Ascending aorta (tissue), 2 donors: ENCODE measurements at regions not wholly inside any gene's neighbourhood (a gene's known extent, or its start where the extent isn't known, plus 50 kb on each side); places are given as distances from the start of the nearest gene placed in this dataset.
"Not testable (repeated sequence)": the region's sequence is repeated elsewhere in the genome, so short reads cannot be mapped to it uniquely, and the experiment has no call there.

Experiments
- DNase-seq, 2 donors: peaks; one replicate each; pipeline ENCODE4 v3.0.0-alpha.2; 2019; ENCODE audit warnings: low spot score in 2 of 2
- H3K27ac ChIP-seq, 2 donors: fragments of 200-600 bp; sonication (generic); one replicate each; pipeline ENCODE4 v1.5.1; 2016 to 2017; ENCODE audit warnings: mild to moderate bottlenecking in 1 of 2
- H3K27me3 ChIP-seq: fragments of 200-600 bp; sonication (generic); one replicate; pipeline ENCODE4 v1.5.1; 2017
- H3K36me3 ChIP-seq, 2 donors: fragments of 200-600 bp; sonication (generic); one replicate each; pipeline ENCODE4 v1.5.1; 2016
- H3K4me1 ChIP-seq, 2 donors: fragments of 200-600 bp; sonication (generic); one replicate each; pipeline ENCODE4 v1.5.1; 2016 to 2017; ENCODE audit warnings: mild to moderate bottlenecking in 1 of 2
- H3K4me3 ChIP-seq, 2 donors: fragments of 200-600 bp; sonication (generic); one replicate each; pipeline ENCODE4 v1.5.1; 2016 to 2017; ENCODE audit warnings: mild to moderate bottlenecking in 1 of 2
- H3K9me3 ChIP-seq, 2 donors: fragments of 200-600 bp; sonication (generic); one replicate each; pipeline ENCODE4 v1.5.1; 2016
- CTCF ChIP-seq, 3 experiments: fragments of 200-600 bp in 2 of 3; fragments of 450-650 bp in 1 of 3; sonication (generic) in 2 of 3; IDR thresholded peaks; one replicate each; pipeline ENCODE4 v1.5.1; 2016 to 2019; ENCODE audit warnings: antibody characterized with exemption in 3 of 3, mild to moderate bottlenecking in 1 of 3, moderate library complexity in 1 of 3
- intact Hi-C: fragments of 100-400 bp; cut with DNase I; formaldehyde crosslinking; loops from one replicate; pipeline ENCODE4 v1.15.1; 2023

GRCh38 chr2:236472720-236473495 lies 96.7 kb upstream of the ACKR3 start:
- Histone ChIP-seq H3K4me3 (no peak overlapping the region), H3K4me1 (no peaks in the 10 kb centered on the region), H3K9me3 (no peaks in the 10 kb centered on the region), H3K27ac (no peak overlapping the region), H3K36me3 (no peaks in the 10 kb centered on the region), H3K27me3 (no peaks in the 10 kb centered on the region)
- intact Hi-C loops = no loop called here
- DNase-seq = no peak
- TF ChIP-seq CTCF (IDR thresholded peaks at IDR 0.05) = no peak

GRCh38 chr2:236473691-236474090 lies 95.9 kb upstream of the ACKR3 start:
- Histone ChIP-seq H3K27ac (no peak overlapping the region), H3K9me3 (no peaks in the 10 kb centered on the region), H3K36me3 (no peaks in the 10 kb centered on the region), H3K4me3 (no peak overlapping the region), H3K27me3 (no peaks in the 10 kb centered on the region), H3K4me1 (no peaks in the 10 kb centered on the region)
- intact Hi-C loops = no loop called here
- no peak for TF ChIP-seq CTCF (IDR thresholded peaks at IDR 0.05)
- no peak for DNase-seq

- TF ChIP-seq CTCF (IDR thresholded peaks at IDR 0.05) = no peak
- Histone ChIP-seq H3K4me3 (no peak overlapping the region), H3K36me3 (no peaks in the 10 kb centered on the region), H3K9me3 (peaks cover 16 to 26% of the 10 kb centered on the region in 2 donors), H3K27me3 (no peaks in the 10 kb centered on the region), H3K4me1 (no peaks in the 10 kb centered on the region), H3K27ac (no peak overlapping the region)
- DNase-seq = no peak
- intact Hi-C loops = no loop called here
Measured at GRCh38 chr2:236479814-236480213, 89.8 kb upstream of the ACKR3 start.

GRCh38 chr2:236483102-236483501 lies 86.5 kb upstream of the ACKR3 start:
- intact Hi-C loops = no loop called here
- no peak for TF ChIP-seq CTCF (IDR thresholded peaks at IDR 0.05)
- H3K36me3 ChIP-seq = no peaks in the 10 kb centered on the region
- peaks cover 16 to 26% of the 10 kb centered on the region in 2 donors for H3K9me3 ChIP-seq
- no peak for DNase-seq
- no peak overlapping the region for H3K27ac ChIP-seq
- no peak overlapping the region for H3K4me3 ChIP-seq
- H3K27me3 ChIP-seq = no peaks in the 10 kb centered on the region
- no peaks in the 10 kb centered on the region for H3K4me1 ChIP-seq

GRCh38 chr2:236485519-236485918 lies 84.1 kb upstream of the ACKR3 start:
- H3K9me3 ChIP-seq = peaks cover 10 to 13% of the 10 kb centered on the region in 2 donors
- no peak overlapping the region for H3K4me3 ChIP-seq
- H3K36me3 ChIP-seq = no peaks in the 10 kb centered on the region
- no peaks in the 10 kb centered on the region for H3K4me1 ChIP-seq
- no peak overlapping the region for H3K27ac ChIP-seq
- no peak for TF ChIP-seq CTCF (IDR thresholded peaks at IDR 0.05)
- no peak for DNase-seq
- intact Hi-C loops = no loop called here
- H3K27me3 ChIP-seq = no peaks in the 10 kb centered on the region

- H3K4me1 ChIP-seq, H3K36me3 ChIP-seq, H3K27ac ChIP-seq, H3K4me3 ChIP-seq, intact Hi-C loops, H3K27me3 ChIP-seq, DNase-seq, H3K9me3 ChIP-seq: not testable (repeated sequence)
Measured at GRCh38 chr2:236489083-236489482, 80.5 kb upstream of the ACKR3 start.
